NB4 (cell line): ENCODE measurements at regions not wholly inside any gene's neighbourhood (a gene's known extent, or its start where the extent isn't known, plus 50 kb on each side); places are given as distances from the start of the nearest gene placed in this dataset.

Source experiments
- DNase-seq: peaks from one replicate; pipeline ENCODE4 v3.0.0; 2010; ENCODE audit warnings: low read depth
- H3K4me3 ChIP-seq: one replicate; pipeline ENCODE4 v1.5.1; 2011; ENCODE audit warnings: mild to moderate bottlenecking, low read depth, low read length, moderate library complexity
- CTCF ChIP-seq: IDR thresholded peaks from one replicate; pipeline ENCODE4 v1.5.1; 2012; ENCODE audit warnings: low read depth, low read length
- MAX ChIP-seq: IDR thresholded peaks from 2 replicates; pipeline ENCODE4 v1.6.1; 2011; ENCODE audit warnings: low read depth, low read length
- MYC ChIP-seq: IDR thresholded peaks from 2 replicates; pipeline ENCODE4 v1.6.1; 2011; ENCODE audit warnings: low read depth, low read length
- POLR2A ChIP-seq: IDR thresholded peaks from 2 replicates; pipeline ENCODE4 v1.6.1; 2011; ENCODE audit warnings: mild to moderate bottlenecking; ENCODE audit not compliant: insufficient read length; ENCODE audit errors: extremely low read depth

- TF ChIP-seq MYC (no peak), POLR2A (no peak), CTCF (no peak), MAX (no peak)
- no peak for DNase-seq
Measured at GRCh38 chr5:98587166-98587565, 186.3 kb upstream of the RGMB start.

GRCh38 chr5:98588215-98588614 lies 185.2 kb upstream of the RGMB start:
- H3K4me3 ChIP-seq: no peak overlapping the region
- no peak for TF ChIP-seq POLR2A
- no peak for TF ChIP-seq MAX
- TF ChIP-seq CTCF: no peak
- no peak for TF ChIP-seq MYC
- DNase-seq: no peak

More at GRCh38 chr5:98587166-98587565, 186.3 kb upstream of the RGMB start:
- H3K4me3 ChIP-seq: no peak overlapping the region

- no peak overlapping the region for H3K4me3 ChIP-seq
Measured at GRCh38 chr5:98593418-98593817, 180.0 kb upstream of the RGMB start.

GRCh38 chr5:98594098-98594497 lies 179.4 kb upstream of the RGMB start:
- no peak for DNase-seq
- H3K4me3 ChIP-seq: no peak overlapping the region
- TF ChIP-seq MAX (no peak), CTCF (no peak), MYC (no peak), POLR2A (no peak)

More at GRCh38 chr5:98593418-98593817, 180.0 kb upstream of the RGMB start:
- no peak for DNase-seq
- TF ChIP-seq MAX: no peak
- TF ChIP-seq POLR2A: no peak
- TF ChIP-seq MYC: no peak
- TF ChIP-seq CTCF: no peak

- no peak for DNase-seq
- TF ChIP-seq MAX (no peak), POLR2A (no peak), MYC (no peak), CTCF (no peak)
- H3K4me3 ChIP-seq: no peak overlapping the region
Measured at GRCh38 chr5:98599016-98599415, 174.4 kb upstream of the RGMB start.

- no peak overlapping the region for H3K4me3 ChIP-seq
- no peak for TF ChIP-seq MYC
- TF ChIP-seq MAX: no peak
- TF ChIP-seq CTCF: no peak
- no peak for TF ChIP-seq POLR2A
- DNase-seq: no peak
Measured at GRCh38 chr5:98602534-98603112, 170.8 kb upstream of the RGMB start.
